22Rv1 (cell line): ENCODE measurements at regions not wholly inside any gene's neighbourhood (a gene's known extent, or its start where the extent isn't known, plus 50 kb on each side); places are given as distances from the start of the nearest gene placed in this dataset.

Experiments
- ZFX ChIP-seq: fragments of 450-650 bp; IDR thresholded peaks from 2 replicates; pipeline ENCODE4 v1.6.1; 2017; ENCODE audit warnings: antibody characterized with exemption, borderline replicate concordance
- TF ChIP-seq, protein P1 (sequence below): fragments of 450-650 bp; IDR thresholded peaks from 2 replicates; pipeline ENCODE4 v1.5.1; 2017; ENCODE audit warnings: mild to moderate bottlenecking

GRCh38 chr10:111247781-111248389 lies 171.1 kb downstream of the ADRA2A start:
- TF ChIP-seq ZFX, result no peak
- TF ChIP-seq, protein P1, sequence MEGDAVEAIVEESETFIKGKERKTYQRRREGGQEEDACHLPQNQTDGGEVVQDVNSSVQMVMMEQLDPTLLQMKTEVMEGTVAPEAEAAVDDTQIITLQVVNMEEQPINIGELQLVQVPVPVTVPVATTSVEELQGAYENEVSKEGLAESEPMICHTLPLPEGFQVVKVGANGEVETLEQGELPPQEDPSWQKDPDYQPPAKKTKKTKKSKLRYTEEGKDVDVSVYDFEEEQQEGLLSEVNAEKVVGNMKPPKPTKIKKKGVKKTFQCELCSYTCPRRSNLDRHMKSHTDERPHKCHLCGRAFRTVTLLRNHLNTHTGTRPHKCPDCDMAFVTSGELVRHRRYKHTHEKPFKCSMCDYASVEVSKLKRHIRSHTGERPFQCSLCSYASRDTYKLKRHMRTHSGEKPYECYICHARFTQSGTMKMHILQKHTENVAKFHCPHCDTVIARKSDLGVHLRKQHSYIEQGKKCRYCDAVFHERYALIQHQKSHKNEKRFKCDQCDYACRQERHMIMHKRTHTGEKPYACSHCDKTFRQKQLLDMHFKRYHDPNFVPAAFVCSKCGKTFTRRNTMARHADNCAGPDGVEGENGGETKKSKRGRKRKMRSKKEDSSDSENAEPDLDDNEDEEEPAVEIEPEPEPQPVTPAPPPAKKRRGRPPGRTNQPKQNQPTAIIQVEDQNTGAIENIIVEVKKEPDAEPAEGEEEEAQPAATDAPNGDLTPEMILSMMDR, result no peak
